Astrocyte of the spinal cord (primary cell): ENCODE measurements at regions not wholly inside any gene's neighbourhood (a gene's known extent, or its start where the extent isn't known, plus 50 kb on each side); places are given as distances from the start of the nearest gene placed in this dataset.

ENCODE experiments used
- DNase-seq: peaks from one replicate; pipeline ENCODE4 v3.0.0; 2011; ENCODE audit warnings: low read depth, low spot score
- H3K4me3 ChIP-seq: 2 replicates; pipeline ENCODE4 v1.5.1; 2011; ENCODE audit warnings: low read depth, mild to moderate bottlenecking, low read length, moderate library complexity
- CTCF ChIP-seq: IDR thresholded peaks from 2 replicates; pipeline ENCODE4 v1.5.1; 2012; ENCODE audit warnings: low read depth, mild to moderate bottlenecking, low read length, inconsistent platforms
- in situ Hi-C: cut with HindIII; loops from 2 replicates; pipeline ENCODE4 v1.10.0; 2017; ENCODE audit warnings: low sequenced_read_pairs

- TF ChIP-seq CTCF = no peak
- in situ Hi-C loops = no loop called here
- no peak overlapping the region for H3K4me3 ChIP-seq
- DNase-seq = no peak
Measured at GRCh38 chr5:125398466-125398865, 652.0 kb upstream of the ZNF608 start.

GRCh38 chr5:125399885-125400284, 653.4 kb upstream of the ZNF608 start:
- H3K4me3 ChIP-seq = no peak overlapping the region
- no peak for TF ChIP-seq CTCF
- DNase-seq = no peak
- in situ Hi-C loops = no loop called here

GRCh38 chr5:125401724-125402622, 655.5 kb upstream of the ZNF608 start:
- in situ Hi-C loops = no loop called here
- TF ChIP-seq CTCF = no peak
- H3K4me3 ChIP-seq = no peak overlapping the region
- DNase-seq = no peak

DNA sequence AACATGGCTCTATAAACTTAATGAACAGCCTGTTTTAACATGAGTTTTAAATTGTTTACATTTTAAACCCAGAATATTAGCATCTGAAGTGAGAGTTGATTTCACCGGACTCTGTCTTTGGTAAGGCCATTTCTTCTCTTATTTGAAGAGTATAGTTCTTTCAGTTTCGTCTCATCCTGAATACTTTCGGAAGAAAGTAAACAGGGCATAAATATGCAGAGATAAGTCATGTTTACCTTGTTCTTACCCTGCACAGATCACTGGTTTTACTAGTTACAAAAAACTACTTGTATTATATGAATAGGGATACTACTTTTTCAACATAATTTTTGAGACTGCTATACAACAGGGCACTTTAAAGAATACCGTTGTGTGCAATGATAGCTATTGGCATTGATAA, 656.3 kb upstream of the ZNF608 start:
- H3K4me3 ChIP-seq = no peak overlapping the region
- no peak for DNase-seq
- no peak for TF ChIP-seq CTCF
- in situ Hi-C loops = no loop called here

DNA sequence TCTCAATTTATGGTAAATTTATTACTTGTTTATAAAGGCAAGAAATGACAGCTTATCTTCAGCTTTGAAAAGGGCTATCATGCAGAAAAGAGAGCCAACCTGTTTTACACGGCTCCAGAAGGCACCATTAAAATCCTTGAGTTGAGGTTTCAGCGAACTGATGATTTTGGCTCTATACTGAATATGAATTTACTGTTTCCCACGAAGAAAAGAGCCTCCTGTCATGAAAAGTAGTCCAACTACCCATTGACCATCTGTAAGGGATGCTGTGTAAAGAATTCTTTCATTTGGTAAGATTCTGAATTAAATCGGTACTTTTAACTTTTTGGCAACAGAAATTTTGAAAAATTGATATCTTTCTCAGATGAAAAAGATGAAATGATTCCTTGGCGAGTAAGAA, 657.6 kb upstream of the ZNF608 start:
- in situ Hi-C loops = no loop called here
- H3K4me3 ChIP-seq = no peak overlapping the region
- DNase-seq = no peak
- TF ChIP-seq CTCF = no peak

- DNase-seq = peak; percentile 91
- in situ Hi-C loops = no loop called here
- no peak overlapping the region for H3K4me3 ChIP-seq
- TF ChIP-seq CTCF = no peak
Measured at GRCh38 chr5:125408448-125409233, 662.2 kb upstream of the ZNF608 start.
